Kidney epithelial cell (primary cell): ENCODE measurements at regions not wholly inside any gene's neighbourhood (a gene's known extent, or its start where the extent isn't known, plus 50 kb on each side); places are given as distances from the start of the nearest gene placed in this dataset.

Experiments
- DNase-seq: peaks from one replicate; pipeline ENCODE4 v3.0.0-alpha.2; 2010; ENCODE audit warnings: low read depth
- H3K27me3 ChIP-seq: 2 replicates; pipeline ENCODE4 v1.6.0; 2011; ENCODE audit warnings: low read length; ENCODE audit not compliant: control insufficient read depth, insufficient read depth
- H3K36me3 ChIP-seq: 2 replicates; pipeline ENCODE4 v1.5.1; 2011; ENCODE audit warnings: low read length; ENCODE audit not compliant: control insufficient read depth, insufficient read depth
- H3K4me3 ChIP-seq: 2 replicates; pipeline ENCODE4 v1.5.1; 2011; ENCODE audit warnings: low read depth, mild to moderate bottlenecking, control low read depth, low read length
- TF ChIP-seq, protein P1 (sequence below): IDR thresholded peaks from 2 replicates; pipeline ENCODE4 v1.5.1; 2011; ENCODE audit warnings: mild to moderate bottlenecking, moderate library complexity, low read length, control low read depth, inconsistent platforms; ENCODE audit not compliant: insufficient read depth, poor library complexity, severe bottlenecking

DNA sequence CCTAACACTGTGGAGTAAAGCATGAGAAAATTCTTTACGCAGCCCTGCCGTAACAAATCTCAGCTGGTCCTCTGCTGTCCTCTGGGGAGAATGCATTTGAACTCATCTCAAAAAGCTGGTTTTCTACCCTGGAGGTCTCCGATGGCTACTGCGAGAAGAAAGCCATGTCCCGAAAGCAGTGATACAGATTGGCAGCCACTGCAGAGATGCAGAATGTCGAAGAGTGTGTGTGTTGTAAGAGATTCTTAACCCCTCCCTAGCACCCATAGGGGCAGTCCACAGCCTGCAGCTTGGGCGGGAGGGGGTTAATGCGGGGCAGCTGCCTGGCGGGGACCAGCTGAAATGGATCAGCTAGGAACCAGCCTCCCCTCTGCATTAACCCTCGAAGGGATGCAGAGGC is 235.9 kb downstream of the ZNF516 start:
- Histone ChIP-seq H3K27me3 (peaks cover 15% of the 10 kb centered on the region), H3K4me3 (no peak overlapping the region), H3K36me3 (no peaks in the 10 kb centered on the region)
- no peak for DNase-seq
- TF ChIP-seq, protein P1, sequence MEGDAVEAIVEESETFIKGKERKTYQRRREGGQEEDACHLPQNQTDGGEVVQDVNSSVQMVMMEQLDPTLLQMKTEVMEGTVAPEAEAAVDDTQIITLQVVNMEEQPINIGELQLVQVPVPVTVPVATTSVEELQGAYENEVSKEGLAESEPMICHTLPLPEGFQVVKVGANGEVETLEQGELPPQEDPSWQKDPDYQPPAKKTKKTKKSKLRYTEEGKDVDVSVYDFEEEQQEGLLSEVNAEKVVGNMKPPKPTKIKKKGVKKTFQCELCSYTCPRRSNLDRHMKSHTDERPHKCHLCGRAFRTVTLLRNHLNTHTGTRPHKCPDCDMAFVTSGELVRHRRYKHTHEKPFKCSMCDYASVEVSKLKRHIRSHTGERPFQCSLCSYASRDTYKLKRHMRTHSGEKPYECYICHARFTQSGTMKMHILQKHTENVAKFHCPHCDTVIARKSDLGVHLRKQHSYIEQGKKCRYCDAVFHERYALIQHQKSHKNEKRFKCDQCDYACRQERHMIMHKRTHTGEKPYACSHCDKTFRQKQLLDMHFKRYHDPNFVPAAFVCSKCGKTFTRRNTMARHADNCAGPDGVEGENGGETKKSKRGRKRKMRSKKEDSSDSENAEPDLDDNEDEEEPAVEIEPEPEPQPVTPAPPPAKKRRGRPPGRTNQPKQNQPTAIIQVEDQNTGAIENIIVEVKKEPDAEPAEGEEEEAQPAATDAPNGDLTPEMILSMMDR = peak; percentile 6

DNA sequence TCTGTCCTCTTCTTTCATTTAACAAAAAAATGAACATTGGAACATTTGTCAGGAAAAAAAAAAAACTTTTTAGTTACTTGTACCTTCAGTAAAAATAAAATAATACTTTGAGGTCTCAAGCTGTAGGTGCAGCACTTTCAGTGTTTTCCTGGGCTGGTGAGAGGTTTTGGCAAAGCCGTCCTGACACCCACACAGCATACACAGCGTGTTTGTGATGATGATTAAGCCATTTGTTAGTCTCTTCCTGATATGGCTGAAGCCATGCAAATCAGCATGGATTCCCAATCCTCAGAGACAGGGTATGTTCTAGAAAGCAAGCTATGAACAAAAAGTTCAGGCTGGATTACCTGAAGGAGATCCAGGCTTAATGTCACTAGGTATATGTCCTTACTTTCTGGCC is 236.8 kb downstream of the ZNF516 start:
- DNase-seq = no peak
- TF ChIP-seq, protein P1 = no peak
- Histone ChIP-seq H3K36me3 (no peaks in the 10 kb centered on the region), H3K4me3 (no peak overlapping the region), H3K27me3 (peaks cover 9% of the 10 kb centered on the region)

DNA sequence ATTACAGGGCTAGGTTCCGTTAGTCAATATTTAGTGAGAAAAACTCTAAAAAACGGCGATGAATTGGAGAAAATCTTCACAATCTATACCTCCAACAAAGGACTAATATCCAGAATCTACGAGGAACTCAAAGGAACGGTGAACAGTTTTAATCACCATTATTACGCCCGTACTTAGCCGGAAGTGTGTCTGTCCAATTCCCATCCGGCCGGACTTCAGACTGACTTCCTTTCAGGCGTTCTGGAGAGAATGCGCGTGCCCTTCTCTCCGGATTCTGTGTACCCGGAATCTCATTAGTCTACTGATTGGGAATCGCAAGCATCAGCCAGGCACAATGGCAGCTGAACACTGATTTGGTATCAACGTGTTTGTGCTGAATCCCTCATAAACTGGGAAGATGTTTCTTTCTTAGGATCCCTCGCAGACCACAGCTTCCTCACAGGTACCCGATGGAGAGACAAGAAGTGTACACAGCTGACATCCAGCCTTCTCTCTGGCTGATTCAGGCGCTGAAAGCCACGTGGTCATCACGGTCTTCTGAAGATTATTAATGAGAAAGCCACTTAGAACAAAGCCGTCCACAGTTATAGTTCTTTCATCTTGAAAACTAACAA is 239.9 kb downstream of the ZNF516 start:
- H3K4me3 ChIP-seq = no peak overlapping the region
- peaks cover 5% of the 10 kb centered on the region for H3K27me3 ChIP-seq
- TF ChIP-seq, protein P1 = no peak
- DNase-seq = no peak
- no peaks in the 10 kb centered on the region for H3K36me3 ChIP-seq

GRCh38 chr18:76252880-76253279 is 242.2 kb downstream of the ZNF516 start:
- DNase-seq = no peak
- H3K27me3 ChIP-seq = no peaks in the 10 kb centered on the region
- H3K4me3 ChIP-seq = no peak overlapping the region
- TF ChIP-seq, protein P1 = peak; percentile 48
- H3K36me3 ChIP-seq = no peaks in the 10 kb centered on the region

DNA sequence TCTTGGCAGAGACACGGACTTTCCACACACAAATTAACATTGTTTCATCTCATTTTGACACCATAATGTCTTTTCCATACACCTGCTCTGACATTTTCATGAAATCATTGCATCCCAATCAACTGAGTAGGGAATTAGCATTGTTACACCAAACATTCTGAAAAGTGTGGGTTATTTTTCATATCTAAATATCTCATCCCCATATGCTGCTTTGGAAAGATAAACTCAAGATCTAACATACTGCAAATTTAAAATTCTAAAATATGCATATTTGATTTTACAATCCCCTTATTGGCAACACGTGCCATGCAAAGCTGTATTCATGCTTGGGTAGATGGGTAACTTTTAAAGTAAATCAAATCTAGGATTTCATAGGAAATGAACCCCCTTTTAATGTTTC is 242.9 kb downstream of the ZNF516 start:
- TF ChIP-seq, protein P1 = no peak
- no peaks in the 10 kb centered on the region for H3K36me3 ChIP-seq
- H3K4me3 ChIP-seq = no peak overlapping the region
- no peak for DNase-seq
- no peaks in the 10 kb centered on the region for H3K27me3 ChIP-seq

DNA sequence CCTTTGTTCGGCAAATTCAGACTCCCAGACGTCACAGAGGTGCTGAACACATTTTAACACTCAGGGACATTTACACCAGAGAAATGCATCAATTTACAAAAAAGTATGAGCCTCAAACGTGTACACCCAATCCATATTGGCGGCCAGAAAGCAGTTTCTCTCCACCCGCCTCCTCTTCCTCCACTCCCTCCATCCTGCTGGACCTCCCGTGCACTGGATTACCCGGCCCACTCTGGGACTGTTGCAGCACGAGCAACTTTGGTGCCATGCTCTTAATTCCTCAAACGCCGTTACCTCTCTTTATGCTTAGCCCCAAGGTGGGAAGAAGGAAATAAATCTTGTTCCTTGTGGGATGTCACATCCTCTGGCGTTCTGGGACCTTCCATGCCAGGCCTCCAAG is 243.4 kb downstream of the ZNF516 start:
- H3K4me3 ChIP-seq = no peak overlapping the region
- no peaks in the 10 kb centered on the region for H3K36me3 ChIP-seq
- no peaks in the 10 kb centered on the region for H3K27me3 ChIP-seq
- no peak for DNase-seq
- TF ChIP-seq, protein P1 = no peak
